ENCODE measurements at regions not wholly inside any gene's neighbourhood (a gene's known extent, or its start where the extent isn't known, plus 50 kb on each side); places are given as distances from the start of the nearest gene placed in this dataset.

- no peak overlapping the region for H3K4me2 ChIP-seq (ENCODE audit: low read length)
- no peak overlapping the region for H3K4me3 ChIP-seq (ENCODE audit: low read length)
- no peaks in the 10 kb centered on the region for H3K4me1 ChIP-seq (ENCODE audit: control insufficient read depth, low read length)
- no peaks in the 10 kb centered on the region for H3F3A ChIP-seq (ENCODE audit: control insufficient read depth, insufficient read depth)
- no peaks in the 10 kb centered on the region for H3K79me2 ChIP-seq (ENCODE audit: control insufficient read depth, low read length)
- H4K20me1 ChIP-seq (ENCODE audit: control insufficient read depth, insufficient read depth, low read depth, low read length), result no peaks in the 10 kb centered on the region
- no peaks in the 10 kb centered on the region for H3K36me3 ChIP-seq (ENCODE audit: control insufficient read depth, low read length)
- no peaks in the 10 kb centered on the region for H3K9me2 ChIP-seq (replicated peaks; ENCODE audit: control insufficient read depth, low read length)
- TF ChIP-seq CTCF (IDR thresholded peaks at IDR 0.05; ENCODE audit: low read depth, low read length, poor library complexity, severe bottlenecking) (no peak), EZH2phosphoT487 (IDR thresholded peaks at IDR 0.05; ENCODE audit: borderline replicate concordance, low read length) (no peak)
- no peaks in the 10 kb centered on the region for H3K9me3 ChIP-seq (ENCODE audit: control insufficient read depth, insufficient read depth, low read length)
- no peak overlapping the region for H3K27ac ChIP-seq (ENCODE audit: low read depth, low read length)
- H3K27me3 ChIP-seq (ENCODE audit: control insufficient read depth, low read length), result no peaks in the 10 kb centered on the region
These were observed 492.1 kb upstream of the PIK3C3 start for GRCh38 chr18:41462946-41463345.

GRCh38 chr18:41461114-41461513 is 493.9 kb upstream of the PIK3C3 start:
- Histone ChIP-seq H3K9me3 (ENCODE audit: control insufficient read depth, insufficient read depth, low read length) (no peaks in the 10 kb centered on the region), H3K4me1 (ENCODE audit: control insufficient read depth, low read length) (no peaks in the 10 kb centered on the region), H3K79me2 (ENCODE audit: control insufficient read depth, low read length) (no peaks in the 10 kb centered on the region), H3K27me3 (ENCODE audit: control insufficient read depth, low read length) (no peaks in the 10 kb centered on the region), H3F3A (ENCODE audit: control insufficient read depth, insufficient read depth) (no peaks in the 10 kb centered on the region), H4K20me1 (ENCODE audit: control insufficient read depth, insufficient read depth, low read depth, low read length) (no peaks in the 10 kb centered on the region), H3K4me3 (ENCODE audit: low read length) (no peak overlapping the region), H3K27ac (ENCODE audit: low read depth, low read length) (no peak overlapping the region), H3K9me2 (replicated peaks; ENCODE audit: control insufficient read depth, low read length) (no peaks in the 10 kb centered on the region), H3K4me2 (ENCODE audit: low read length) (no peak overlapping the region), H3K36me3 (ENCODE audit: control insufficient read depth, low read length) (no peaks in the 10 kb centered on the region)
- TF ChIP-seq CTCF (IDR thresholded peaks at IDR 0.05; ENCODE audit: low read depth, low read length, poor library complexity, severe bottlenecking), result no peak
- no peak for TF ChIP-seq EZH2phosphoT487 (IDR thresholded peaks at IDR 0.05; ENCODE audit: borderline replicate concordance, low read length)

GRCh38 chr18:41459656-41460055 is 495.4 kb upstream of the PIK3C3 start:
- TF ChIP-seq EZH2phosphoT487 (IDR thresholded peaks at IDR 0.05; ENCODE audit: borderline replicate concordance, low read length) (no peak), CTCF (IDR thresholded peaks at IDR 0.05; ENCODE audit: low read depth, low read length, poor library complexity, severe bottlenecking) (no peak)
- no peak overlapping the region for H3K4me3 ChIP-seq (ENCODE audit: low read length)
- H3K9me2 ChIP-seq (replicated peaks; ENCODE audit: control insufficient read depth, low read length), result no peaks in the 10 kb centered on the region
- no peaks in the 10 kb centered on the region for H4K20me1 ChIP-seq (ENCODE audit: control insufficient read depth, insufficient read depth, low read depth, low read length)
- no peak overlapping the region for H3K27ac ChIP-seq (ENCODE audit: low read depth, low read length)
- H3K36me3 ChIP-seq (ENCODE audit: control insufficient read depth, low read length), result no peaks in the 10 kb centered on the region
- no peaks in the 10 kb centered on the region for H3K4me1 ChIP-seq (ENCODE audit: control insufficient read depth, low read length)
- H3K27me3 ChIP-seq (ENCODE audit: control insufficient read depth, low read length), result no peaks in the 10 kb centered on the region
- H3K9me3 ChIP-seq (ENCODE audit: control insufficient read depth, insufficient read depth, low read length), result no peaks in the 10 kb centered on the region
- H3F3A ChIP-seq (ENCODE audit: control insufficient read depth, insufficient read depth), result no peaks in the 10 kb centered on the region
- H3K79me2 ChIP-seq (ENCODE audit: control insufficient read depth, low read length), result no peaks in the 10 kb centered on the region
- no peak overlapping the region for H3K4me2 ChIP-seq (ENCODE audit: low read length)

- H4K20me1 ChIP-seq (ENCODE audit: control insufficient read depth, insufficient read depth, low read depth, low read length), result no peaks in the 10 kb centered on the region
- no peak overlapping the region for H3K4me3 ChIP-seq (ENCODE audit: low read length)
- H3K9me3 ChIP-seq (ENCODE audit: control insufficient read depth, insufficient read depth, low read length), result no peaks in the 10 kb centered on the region
- no peaks in the 10 kb centered on the region for H3K27me3 ChIP-seq (ENCODE audit: control insufficient read depth, low read length)
- H3F3A ChIP-seq (ENCODE audit: control insufficient read depth, insufficient read depth), result no peaks in the 10 kb centered on the region
- H3K27ac ChIP-seq (ENCODE audit: low read depth, low read length), result no peak overlapping the region
- no peaks in the 10 kb centered on the region for H3K36me3 ChIP-seq (ENCODE audit: control insufficient read depth, low read length)
- H3K4me2 ChIP-seq (ENCODE audit: low read length), result no peak overlapping the region
- H3K4me1 ChIP-seq (ENCODE audit: control insufficient read depth, low read length), result no peaks in the 10 kb centered on the region
- H3K79me2 ChIP-seq (ENCODE audit: control insufficient read depth, low read length), result no peaks in the 10 kb centered on the region
- H3K9me2 ChIP-seq (replicated peaks; ENCODE audit: control insufficient read depth, low read length), result no peaks in the 10 kb centered on the region
- TF ChIP-seq EZH2phosphoT487 (IDR thresholded peaks at IDR 0.05; ENCODE audit: borderline replicate concordance, low read length) (no peak), CTCF (IDR thresholded peaks at IDR 0.05; ENCODE audit: low read depth, low read length, poor library complexity, severe bottlenecking) (no peak)
These were observed 496.7 kb upstream of the PIK3C3 start for GRCh38 chr18:41458376-41458775.

Data from DOHH2 (cell line).